H9 (cell line): ENCODE measurements at regions not wholly inside any gene's neighbourhood (a gene's known extent, or its start where the extent isn't known, plus 50 kb on each side); places are given as distances from the start of the nearest gene placed in this dataset.

Experiments
- DNase-seq: peaks from one replicate; pipeline ENCODE4 v3.0.0-alpha.2; 2017
- H2AFZ ChIP-seq: one replicate; pipeline ENCODE4 v1.6.1; 2013; ENCODE audit warnings: mild to moderate bottlenecking, low read length, control low read depth, moderate library complexity
- H2AK5ac ChIP-seq: 2 replicates; pipeline ENCODE4 v1.6.1; 2013; ENCODE audit warnings: low read length, control low read depth, mixed read lengths; ENCODE audit not compliant: insufficient read length
- H2BK120ac ChIP-seq: one replicate; pipeline ENCODE4 v1.6.1; 2013; ENCODE audit warnings: low read depth, mild to moderate bottlenecking, low read length, control low read depth, inconsistent platforms; ENCODE audit not compliant: poor library complexity, severe bottlenecking
- H2BK12ac ChIP-seq: 2 replicates; pipeline ENCODE4 v1.6.1; 2013; ENCODE audit warnings: low read length, control low read depth, mixed read lengths, low read depth; ENCODE audit not compliant: insufficient read length
- H2BK15ac ChIP-seq: 2 replicates; pipeline ENCODE4 v1.6.1; 2013; ENCODE audit warnings: low read depth, low read length, control low read depth
- H2BK20ac ChIP-seq: one replicate; pipeline ENCODE4 v1.6.1; 2013; ENCODE audit warnings: low read depth, mild to moderate bottlenecking, low read length, control low read depth, inconsistent platforms; ENCODE audit not compliant: poor library complexity, severe bottlenecking
- H2BK5ac ChIP-seq: 2 replicates; pipeline ENCODE4 v1.6.1; 2013; ENCODE audit warnings: low read length, control low read depth, mixed read lengths; ENCODE audit not compliant: insufficient read length
- H3K14ac ChIP-seq: 2 replicates; pipeline ENCODE4 v1.6.1; 2013; ENCODE audit warnings: low read length, control low read depth; ENCODE audit not compliant: insufficient read depth
- H3K18ac ChIP-seq: 2 replicates; pipeline ENCODE4 v1.6.1; 2013; ENCODE audit warnings: low read depth, mild to moderate bottlenecking, mixed read lengths, low read length, control low read depth; ENCODE audit not compliant: insufficient read length
- H3K23ac ChIP-seq: 2 replicates; pipeline ENCODE4 v1.6.1; 2013; ENCODE audit warnings: low read length, control low read depth, mixed read lengths, low read depth; ENCODE audit not compliant: insufficient read length
- H3K23me2 ChIP-seq: 2 replicates; pipeline ENCODE4 v1.6.1; 2013; ENCODE audit warnings: low read depth, mild to moderate bottlenecking, mixed read lengths, low read length, control low read depth; ENCODE audit not compliant: insufficient read length, poor library complexity, severe bottlenecking
- H3K27ac ChIP-seq: 2 replicates; pipeline ENCODE4 v1.5.1; 2013; ENCODE audit warnings: low read length, control low read depth, mixed read lengths, low read depth; ENCODE audit not compliant: insufficient read length
- H3K27me3 ChIP-seq: 2 replicates; pipeline ENCODE4 v1.6.1; 2013; ENCODE audit warnings: low read length, control low read depth, inconsistent platforms; ENCODE audit not compliant: insufficient read depth
- H3K4ac ChIP-seq: 2 replicates; pipeline ENCODE4 v1.6.1; 2013; ENCODE audit warnings: low read depth, mild to moderate bottlenecking, control low read depth, inconsistent platforms, low read length, moderate library complexity
- H3K4me1 ChIP-seq: 2 replicates; pipeline ENCODE4 v1.6.1; 2013; ENCODE audit warnings: low read length, control low read depth, inconsistent platforms; ENCODE audit not compliant: insufficient read depth
- H3K4me2 ChIP-seq: 2 replicates; pipeline ENCODE4 v1.6.1; 2013; ENCODE audit warnings: low read length, control low read depth, mixed read lengths; ENCODE audit not compliant: insufficient read length, insufficient read depth
- H3K56ac ChIP-seq: 2 replicates; pipeline ENCODE4 v1.6.1; 2013; ENCODE audit warnings: low read depth, mild to moderate bottlenecking, mixed read lengths, low read length, control low read depth; ENCODE audit not compliant: insufficient read length
- H3K79me1 ChIP-seq: 2 replicates; pipeline ENCODE4 v1.6.1; 2013; ENCODE audit warnings: low read depth, mild to moderate bottlenecking, moderate library complexity, low read length, control low read depth, inconsistent platforms; ENCODE audit not compliant: insufficient read depth, poor library complexity, severe bottlenecking
- H3K79me2 ChIP-seq: 2 replicates; pipeline ENCODE4 v1.6.1; 2013; ENCODE audit warnings: low read length, control low read depth, inconsistent platforms; ENCODE audit not compliant: insufficient read depth
- H3K9ac ChIP-seq: 2 replicates; pipeline ENCODE4 v1.6.1; 2013; ENCODE audit warnings: low read length, control low read depth, mixed read lengths; ENCODE audit not compliant: insufficient read length; ENCODE audit errors: extremely low read depth
- H3K9me3 ChIP-seq: one replicate; pipeline ENCODE4 v1.6.1; 2013; ENCODE audit warnings: low read depth, low read length, inconsistent platforms; ENCODE audit not compliant: control insufficient read depth
- H3T11ph ChIP-seq: one replicate; pipeline ENCODE4 v1.6.1; 2013; ENCODE audit warnings: mild to moderate bottlenecking, low read length, control low read depth, inconsistent platforms
- H4K20me1 ChIP-seq: one replicate; pipeline ENCODE4 v1.6.1; 2013; ENCODE audit not compliant: control insufficient read depth, insufficient read length, insufficient read depth
- H4K5ac ChIP-seq: 2 replicates; pipeline ENCODE4 v1.6.1; 2013; ENCODE audit warnings: low read depth, mild to moderate bottlenecking, mixed read lengths, low read length, control low read depth; ENCODE audit not compliant: insufficient read length
- H4K8ac ChIP-seq: replicated peaks from 2 replicates; pipeline ENCODE4 v1.6.1; 2013; ENCODE audit warnings: low read length, control low read depth, mixed read lengths, low read depth; ENCODE audit not compliant: insufficient read length
- H4K91ac ChIP-seq: 2 replicates; pipeline ENCODE4 v1.6.1; 2013; ENCODE audit warnings: low read depth, mild to moderate bottlenecking, moderate library complexity, mixed read lengths, low read length, control low read depth; ENCODE audit not compliant: insufficient read length
- H3K27ac Mint-ChIP-seq, 3 experiments: 2 replicates in 2 of 3; 3 replicates in 1 of 3; pipeline ENCODE4 v1.8.0; 2020 to 2021; ENCODE audit warnings: mixed read lengths in 3 of 3, mild to moderate bottlenecking in 1 of 3, moderate library complexity in 1 of 3
- H3K27me3 Mint-ChIP-seq: 2 replicates; pipeline ENCODE4 v1.8.0; 2021; ENCODE audit warnings: low read depth, mild to moderate bottlenecking, moderate library complexity, mixed read lengths
- H3K36me3 Mint-ChIP-seq, 3 experiments: 2 replicates in 2 of 3; 3 replicates in 1 of 3; pipeline ENCODE4 v1.8.0; 2020 to 2021; ENCODE audit warnings: low read depth in 3 of 3, mixed read lengths in 3 of 3; ENCODE audit not compliant: insufficient read depth in 1 of 3
- H3K4me1 Mint-ChIP-seq, 2 experiments: 2 replicates each; pipeline ENCODE4 v1.8.0; 2020; ENCODE audit warnings: mixed read lengths in 2 of 2
- H3K4me3 Mint-ChIP-seq, 2 experiments: 2 replicates in 1 of 2; 3 replicates in 1 of 2; pipeline ENCODE4 v1.8.0; 2020 to 2021; ENCODE audit warnings: mild to moderate bottlenecking in 2 of 2, mixed read lengths in 2 of 2, moderate library complexity in 1 of 2
- H3K9me3 Mint-ChIP-seq, 2 experiments: 2 replicates in 1 of 2; 3 replicates in 1 of 2; pipeline ENCODE4 v1.8.0; 2020; ENCODE audit warnings: mild to moderate bottlenecking in 2 of 2, mixed read lengths in 2 of 2, moderate library complexity in 1 of 2
- WGBS: extraction: QIAGEN DNeasy Blood & Tissue Kit; methylation state at CpG from one replicate; pipeline ENCODE4 v1.1.7; 2013; ENCODE audit warnings: missing lambda C conversion rate, low lambda C conversion rate, mixed read lengths; ENCODE audit not compliant: insufficient read length; ENCODE audit errors: extremely low coverage; 5-methylcytosine and 5-hydroxymethylcytosine counted together
- TF ChIP-seq, protein P1 (sequence below): fragments of 200-600 bp; sonication (generic); conservative IDR thresholded peaks from 3 replicates; pipeline ENCODE4 v1.8.0; 2021; ENCODE audit warnings: antibody characterized with exemption, mild to moderate bottlenecking

DNA sequence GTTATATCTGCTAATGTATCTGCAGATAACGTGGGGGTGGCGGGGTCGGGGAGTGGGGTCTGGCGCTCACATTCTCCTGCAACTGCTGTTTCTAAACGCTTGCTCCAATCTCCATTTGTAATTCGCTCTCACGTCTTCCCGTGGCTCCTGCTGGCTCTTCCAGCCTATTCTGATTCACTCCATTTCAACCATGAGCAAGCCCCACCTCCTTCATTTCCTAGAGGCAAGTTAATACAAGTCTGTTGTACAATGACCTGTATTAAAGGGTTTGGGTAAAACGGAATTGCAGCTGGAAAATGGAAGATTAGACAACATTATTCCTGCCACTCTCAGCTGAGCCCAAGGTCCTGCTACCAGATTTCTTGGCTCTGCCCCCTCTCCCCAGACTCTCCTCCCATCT lies 132.3 kb downstream of the CSNK2A3 start:
- Histone ChIP-seq H4K5ac (no peak overlapping the region), H3K79me2 (no peaks in the 10 kb centered on the region), H2BK15ac (no peak overlapping the region), H3K18ac (no peak overlapping the region), H3K23me2 (no peaks in the 10 kb centered on the region), H3K9ac (no peak overlapping the region), H4K20me1 (no peaks in the 10 kb centered on the region), H2BK5ac (no peak overlapping the region), H3K9me3 (no peaks in the 10 kb centered on the region), H3K23ac (no peak overlapping the region), H3K27ac (no peak overlapping the region), H2AFZ (no peak overlapping the region), H3K27me3 (no peaks in the 10 kb centered on the region), H2BK120ac (no peak overlapping the region), H3K79me1 (no peaks in the 10 kb centered on the region), H3K14ac (no peak overlapping the region), H2BK12ac (no peak overlapping the region), H3K4me1 (0 out of 2 replicates have a peak, but pooled peaks cover 2% of the 10 kb centered on the region), H3K56ac (no peak overlapping the region), H3K4ac (no peak overlapping the region), H4K8ac (no peak overlapping the region), H3K4me2 (no peak overlapping the region), H2AK5ac (no peak overlapping the region), H4K91ac (no peak overlapping the region), H3T11ph (no peak overlapping the region), H2BK20ac (no peak overlapping the region)
- no peak overlapping the region for H3K4me3 Mint-ChIP-seq
- TF ChIP-seq, protein P1, sequence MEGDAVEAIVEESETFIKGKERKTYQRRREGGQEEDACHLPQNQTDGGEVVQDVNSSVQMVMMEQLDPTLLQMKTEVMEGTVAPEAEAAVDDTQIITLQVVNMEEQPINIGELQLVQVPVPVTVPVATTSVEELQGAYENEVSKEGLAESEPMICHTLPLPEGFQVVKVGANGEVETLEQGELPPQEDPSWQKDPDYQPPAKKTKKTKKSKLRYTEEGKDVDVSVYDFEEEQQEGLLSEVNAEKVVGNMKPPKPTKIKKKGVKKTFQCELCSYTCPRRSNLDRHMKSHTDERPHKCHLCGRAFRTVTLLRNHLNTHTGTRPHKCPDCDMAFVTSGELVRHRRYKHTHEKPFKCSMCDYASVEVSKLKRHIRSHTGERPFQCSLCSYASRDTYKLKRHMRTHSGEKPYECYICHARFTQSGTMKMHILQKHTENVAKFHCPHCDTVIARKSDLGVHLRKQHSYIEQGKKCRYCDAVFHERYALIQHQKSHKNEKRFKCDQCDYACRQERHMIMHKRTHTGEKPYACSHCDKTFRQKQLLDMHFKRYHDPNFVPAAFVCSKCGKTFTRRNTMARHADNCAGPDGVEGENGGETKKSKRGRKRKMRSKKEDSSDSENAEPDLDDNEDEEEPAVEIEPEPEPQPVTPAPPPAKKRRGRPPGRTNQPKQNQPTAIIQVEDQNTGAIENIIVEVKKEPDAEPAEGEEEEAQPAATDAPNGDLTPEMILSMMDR: no peak
- peaks cover 15 to 18% of the 10 kb centered on the region in 2 experiments for H3K4me1 Mint-ChIP-seq
- no CpG with 5 or more reads among the region's 9 CpGs for WGBS
- H3K9me3 Mint-ChIP-seq: no peaks in the 10 kb centered on the region
- no peaks in the 10 kb centered on the region for H3K27me3 Mint-ChIP-seq
- no peak for DNase-seq
- H3K36me3 Mint-ChIP-seq: no peaks in the 10 kb centered on the region; a peak in 1 of 7 replicates
- no peak overlapping the region for H3K27ac Mint-ChIP-seq
